ENCODE measurements at regions not wholly inside any gene's neighbourhood (a gene's known extent, or its start where the extent isn't known, plus 50 kb on each side); places are given as distances from the start of the nearest gene placed in this dataset.

- TF ChIP-seq CTCF (IDR thresholded peaks at IDR 0.05; ENCODE audit: low read depth, low read length) (no peak), POLR2A (IDR thresholded peaks at IDR 0.05; ENCODE audit: extremely low read depth, insufficient read length) (no peak), MYC (IDR thresholded peaks at IDR 0.05; ENCODE audit: low read depth, low read length) (no peak)
These were observed 140.3 kb upstream of the ZC3H15 start for GRCh38 chr2:186345745-186346144.
